PC-3 (cell line): ENCODE measurements at regions not wholly inside any gene's neighbourhood (a gene's known extent, or its start where the extent isn't known, plus 50 kb on each side); places are given as distances from the start of the nearest gene placed in this dataset.

Experiments
- ATAC-seq: fragments of 200-7000 bp; cut with Tn5 transposase; 2 replicates; pipeline ENCODE4 v1.9.1; 2020; ENCODE audit warnings: mild to moderate bottlenecking, moderate library complexity
- BruUV-seq: library from RNA; stranded (reverse); fragments of 400-500 nt; replicated peaks from 2 replicates; lab custom pipeline; 2021; lab: Mats Ljungman, UMichigan
- CTCF ChIA-PET: fragments of 300-600 bp; sonication (Branson Sonifier 250); formaldehyde crosslinking; loops from one replicate; lab custom pipeline; 2022; ENCODE audit warnings: antibody characterized with exemption; lab: Charles Lee
- POLR2A ChIA-PET: fragments of 300-600 bp; sonication (Branson Sonifier 250); formaldehyde crosslinking; loops from one replicate; lab custom pipeline; 2022; ENCODE audit warnings: antibody characterized with exemption; ENCODE audit not compliant: unreplicated experiment; lab: Charles Lee
- DNase-seq: peaks from one replicate; pipeline ENCODE4 v3.0.0-alpha.2; 2015
- H2AFZ ChIP-seq: fragments of 300-600 bp; sonication (generic); 2 replicates; pipeline ENCODE4 v1.6.0; 2016; ENCODE audit warnings: antibody characterized with exemption, low read length
- H3F3A ChIP-seq: fragments of 300-600 bp; sonication (generic); one replicate; pipeline ENCODE4 v1.6.0; 2017; ENCODE audit warnings: antibody characterized with exemption, low read length, control low read depth, mild to moderate bottlenecking; ENCODE audit not compliant: unreplicated experiment
- H3K27ac ChIP-seq: fragments of 300-600 bp; sonication (generic); 2 replicates; pipeline ENCODE4 v1.5.1; 2016; ENCODE audit warnings: mild to moderate bottlenecking, low read length
- H3K27me3 ChIP-seq: fragments of 300-600 bp; sonication (generic); 2 replicates; pipeline ENCODE4 v1.6.1; 2016; ENCODE audit warnings: low read length, mixed read lengths
- H3K36me3 ChIP-seq: fragments of 300-600 bp; sonication (generic); 2 replicates; pipeline ENCODE4 v1.6.1; 2016; ENCODE audit warnings: low read depth, mixed run types, low read length, mixed read lengths
- H3K4me1 ChIP-seq: fragments of 300-600 bp; sonication (generic); 2 replicates; pipeline ENCODE4 v1.5.1; 2016; ENCODE audit warnings: low read length; ENCODE audit not compliant: insufficient read depth
- H3K4me2 ChIP-seq: fragments of 300-600 bp; sonication (generic); 2 replicates; pipeline ENCODE4 v1.6.0; 2016; ENCODE audit warnings: low read length
- H3K4me3 ChIP-seq: fragments of 300-600 bp; sonication (generic); 2 replicates; pipeline ENCODE4 v1.5.1; 2016; ENCODE audit warnings: mild to moderate bottlenecking, low read length, mixed read lengths
- H3K79me2 ChIP-seq: fragments of 300-600 bp; sonication (generic); 2 replicates; pipeline ENCODE4 v1.6.1; 2017; ENCODE audit warnings: low read length, mixed read lengths
- H3K9ac ChIP-seq: fragments of 300-600 bp; sonication (generic); 2 replicates; pipeline ENCODE4 v1.6.0; 2016; ENCODE audit warnings: mild to moderate bottlenecking, low read length
- H3K9me2 ChIP-seq: fragments of 300-600 bp; sonication (generic); replicated peaks from 2 replicates; pipeline ENCODE4 v1.6.1; 2016; ENCODE audit warnings: mixed run types, low read length, mixed read lengths
- H3K9me3 ChIP-seq: fragments of 300-600 bp; sonication (generic); 2 replicates; pipeline ENCODE4 v1.6.1; 2016; ENCODE audit warnings: low read length, mixed read lengths
- H4K20me1 ChIP-seq: fragments of 300-600 bp; sonication (generic); 2 replicates; pipeline ENCODE4 v1.6.1; 2016; ENCODE audit warnings: low read length, mixed read lengths
- CTCF ChIP-seq: fragments of 300-600 bp; sonication (generic); conservative IDR thresholded peaks from 2 replicates; pipeline ENCODE4 v1.5.1; 2017; ENCODE audit warnings: antibody characterized with exemption, low read depth, mild to moderate bottlenecking, low read length
- EZH2 ChIP-seq: fragments of 300-600 bp; sonication (generic); IDR thresholded peaks from one replicate; pipeline ENCODE4 v1.6.1; 2017; ENCODE audit warnings: antibody characterized with exemption, mild to moderate bottlenecking, low read length; ENCODE audit not compliant: unreplicated experiment
- EZH2phosphoT487 ChIP-seq: fragments of 300-600 bp; sonication (generic); IDR thresholded peaks from 2 replicates; pipeline ENCODE4 v1.6.1; 2018; ENCODE audit warnings: mild to moderate bottlenecking, antibody characterized with exemption, low read length, borderline replicate concordance
- intact Hi-C: fragments of 100-400 bp; cut with micrococcal nuclease; formaldehyde crosslinking; loops from 2 replicates; pipeline ENCODE4 v1.9.0; 2023

- no peaks in the 10 kb centered on the region for H3K79me2 ChIP-seq
- H3K9me3 ChIP-seq, result no peaks in the 10 kb centered on the region
- no peaks in the 10 kb centered on the region for H3K9me2 ChIP-seq
- no peak for DNase-seq
- no TSS peak for BruUV-seq
- ChIA-PET CTCF (no interaction called here), POLR2A (no interaction called here)
- H3K9ac ChIP-seq, result no peak overlapping the region
- no peak overlapping the region for H3K27ac ChIP-seq
- H2AFZ ChIP-seq, result no peak overlapping the region
- no peaks in the 10 kb centered on the region for H3K4me1 ChIP-seq
- H3F3A ChIP-seq, result no peaks in the 10 kb centered on the region
- no peaks in the 10 kb centered on the region for H3K27me3 ChIP-seq
- no peak overlapping the region for H3K4me2 ChIP-seq
- no peaks in the 10 kb centered on the region for H4K20me1 ChIP-seq
- H3K36me3 ChIP-seq, result no peaks in the 10 kb centered on the region
- intact Hi-C loops, result no loop called here
- ATAC-seq, result no peak
- no peak overlapping the region for H3K4me3 ChIP-seq
- TF ChIP-seq EZH2, result no peak
- no peak for TF ChIP-seq EZH2phosphoT487
- no peak for TF ChIP-seq CTCF
These were observed 252.9 kb upstream of the TTC29 start for GRCh38 chr4:147198411-147199051.

GRCh38 chr4:147201016-147201415 lies 255.4 kb upstream of the TTC29 start:
- no peaks in the 10 kb centered on the region for H3K79me2 ChIP-seq
- BruUV-seq, result no TSS peak
- DNase-seq, result no peak
- H3K9ac ChIP-seq, result no peak overlapping the region
- H3F3A ChIP-seq, result no peaks in the 10 kb centered on the region
- no peak for ATAC-seq
- no peaks in the 10 kb centered on the region for H3K4me1 ChIP-seq
- no peaks in the 10 kb centered on the region for H3K27me3 ChIP-seq
- ChIA-PET CTCF (no interaction called here), POLR2A (no interaction called here)
- H3K9me3 ChIP-seq, result no peaks in the 10 kb centered on the region
- H2AFZ ChIP-seq, result no peak overlapping the region
- no peak overlapping the region for H3K27ac ChIP-seq
- no peak overlapping the region for H3K4me3 ChIP-seq
- TF ChIP-seq EZH2phosphoT487 (no peak), CTCF (no peak)
- intact Hi-C loops, result no loop called here
- H3K9me2 ChIP-seq, result no peaks in the 10 kb centered on the region
- H3K36me3 ChIP-seq, result no peaks in the 10 kb centered on the region
- H3K4me2 ChIP-seq, result no peak overlapping the region
- no peaks in the 10 kb centered on the region for H4K20me1 ChIP-seq

DNA sequence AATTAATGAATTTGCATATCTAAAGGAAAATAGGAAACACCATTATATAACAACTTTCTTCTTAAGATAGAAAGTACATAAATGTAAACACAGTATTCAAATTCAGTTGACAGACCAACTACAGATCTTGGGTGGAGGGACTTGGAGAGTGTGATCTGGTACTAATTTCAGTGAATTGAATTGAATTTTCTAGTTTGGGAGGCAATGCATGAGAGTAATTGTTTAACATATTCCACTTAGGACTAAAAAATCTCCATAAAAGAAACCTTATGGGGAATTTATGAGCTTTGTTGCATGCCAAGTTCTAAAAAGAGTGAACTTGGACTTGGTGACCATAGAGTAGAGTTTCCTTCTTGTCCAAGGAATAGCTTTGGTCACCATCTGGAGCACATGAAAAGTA lies 261.1 kb upstream of the TTC29 start:
- BruUV-seq, result no TSS peak
- TF ChIP-seq EZH2, result no peak
- TF ChIP-seq EZH2phosphoT487, result no peak
- TF ChIP-seq CTCF, result no peak
- H3K79me2 ChIP-seq, result no peaks in the 10 kb centered on the region

More for the DNA sequence above, 261.1 kb upstream of the TTC29 start:
- Histone ChIP-seq H3K4me1 (no peaks in the 10 kb centered on the region), H2AFZ (no peak overlapping the region), H3K9me2 (no peaks in the 10 kb centered on the region), H3K27ac (no peak overlapping the region), H3K9ac (no peak overlapping the region), H3K36me3 (no peaks in the 10 kb centered on the region), H3K27me3 (no peaks in the 10 kb centered on the region), H3K4me2 (no peak overlapping the region), H3K4me3 (no peak overlapping the region), H3K9me3 (no peaks in the 10 kb centered on the region), H4K20me1 (no peaks in the 10 kb centered on the region), H3F3A (no peaks in the 10 kb centered on the region)
- ChIA-PET CTCF (no interaction called here), POLR2A (no interaction called here)
- ATAC-seq, result no peak
- intact Hi-C loops, result no loop called here
- DNase-seq, result no peak
